NCI-H748 (cell line): ENCODE measurements at regions not wholly inside any gene's neighbourhood (a gene's known extent, or its start where the extent isn't known, plus 50 kb on each side); places are given as distances from the start of the nearest gene placed in this dataset.

Experiments used
- DNase-seq: peaks from one replicate; lab custom pipeline; 2025; ENCODE audit not compliant: unreplicated experiment; lab: John Stamatoyannopoulos, UW

DNA sequence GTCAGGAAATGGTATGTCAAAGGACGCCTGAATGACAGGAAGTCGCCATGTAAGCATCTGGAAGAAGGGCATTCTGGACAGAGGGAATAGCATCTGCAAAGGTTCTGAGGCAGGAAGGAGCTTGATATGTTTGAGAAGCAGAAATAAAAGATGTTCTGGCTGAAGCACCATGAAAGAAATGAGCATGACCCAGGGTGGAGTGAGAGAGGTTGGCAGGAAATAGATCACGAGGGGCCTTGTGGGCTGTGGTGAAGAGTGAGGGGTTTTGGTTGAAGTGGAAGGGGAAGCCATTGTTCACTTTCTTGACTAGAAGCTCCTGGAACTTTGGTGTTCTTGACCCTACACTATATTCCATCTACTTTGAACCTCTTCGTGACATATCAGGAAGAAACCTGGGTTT lies 99.4 kb upstream of the PARP11 start:
- no peak for DNase-seq

DNA sequence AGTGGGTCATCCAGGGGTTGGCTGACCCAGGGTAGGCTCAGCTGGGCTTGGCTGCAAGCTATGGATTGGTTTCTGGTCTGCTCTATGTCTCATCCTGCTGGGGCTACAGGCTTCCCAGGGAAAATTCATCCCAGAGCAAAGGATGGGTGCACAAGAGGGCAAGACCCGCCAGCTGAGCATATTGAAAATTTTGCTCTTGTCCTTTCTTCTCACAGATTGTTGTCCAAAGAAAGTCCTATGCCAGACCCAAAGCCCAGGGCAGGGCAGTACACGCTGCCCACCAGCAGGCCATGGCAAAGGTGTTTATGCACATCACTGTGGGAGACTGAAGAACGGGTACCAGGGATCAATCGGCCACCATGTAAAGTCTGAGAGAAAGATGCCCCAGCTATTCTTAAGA lies 95.3 kb upstream of the PARP11 start:
- no peak for DNase-seq

DNA sequence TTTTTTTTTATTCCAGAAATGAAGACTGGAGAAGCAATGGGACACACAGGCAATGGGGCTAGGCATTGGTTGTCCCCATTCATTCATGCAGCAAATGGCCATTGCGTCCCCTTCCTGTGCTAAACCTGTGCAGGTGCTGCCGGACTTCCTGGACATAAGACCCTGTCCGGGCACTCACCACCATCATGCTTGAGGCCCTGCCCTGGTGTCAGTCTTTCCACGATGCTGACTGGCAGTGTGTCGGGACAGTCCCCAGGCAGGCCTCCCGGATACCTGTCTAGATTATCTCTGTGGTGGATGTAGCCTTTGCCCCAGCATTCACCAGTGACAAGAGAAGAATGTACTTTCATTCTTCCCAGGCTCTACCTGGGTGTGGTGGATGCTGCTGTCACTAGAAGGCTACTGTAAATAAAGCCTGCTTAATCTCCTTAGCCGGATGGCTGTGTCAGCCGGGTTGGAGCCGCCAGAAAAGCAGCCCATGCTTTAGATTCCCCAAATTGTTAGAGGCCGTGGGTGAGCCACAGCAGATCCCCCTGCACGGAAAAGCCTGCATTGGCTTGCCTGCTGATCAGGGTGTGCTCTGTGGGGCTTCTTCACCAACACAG lies 94.5 kb upstream of the PARP11 start:
- DNase-seq: no peak

DNA sequence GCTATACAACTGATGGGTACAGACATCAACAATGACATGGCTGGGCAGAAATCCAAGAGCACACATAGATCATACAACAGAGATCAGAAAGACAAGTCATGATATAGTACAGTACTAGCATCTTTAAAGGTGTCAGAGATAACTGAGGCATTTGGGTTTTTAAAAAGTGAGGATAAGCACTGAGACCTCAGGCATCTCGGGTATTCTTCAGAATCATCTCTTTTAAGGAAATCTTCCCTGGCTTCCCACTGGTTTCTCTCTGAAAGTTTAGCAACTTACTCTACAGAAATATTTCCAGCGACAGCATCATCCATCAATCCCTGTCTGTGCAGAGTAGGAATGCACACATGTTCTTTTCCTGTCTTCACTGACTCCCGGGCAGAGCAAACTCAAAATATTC lies 93.2 kb upstream of the PARP11 start:
- no peak for DNase-seq

DNA sequence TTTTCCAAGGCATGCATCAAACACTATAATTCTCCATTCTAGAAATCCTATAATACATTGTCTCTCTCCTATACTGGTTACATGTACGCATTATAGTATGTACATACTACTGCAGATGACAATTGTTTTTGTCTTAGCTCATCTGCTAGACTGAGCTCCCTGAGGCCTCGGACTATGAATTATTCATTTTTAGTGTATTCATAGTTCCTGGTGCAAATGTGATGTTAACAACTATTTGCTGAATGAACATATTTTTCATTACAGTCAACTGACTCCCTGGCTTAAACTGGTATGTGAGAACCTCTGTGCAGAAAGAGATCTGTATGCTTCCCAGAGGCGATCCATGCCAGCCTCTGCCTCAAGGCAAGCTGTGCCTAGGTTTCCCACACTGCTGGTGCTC lies 91.8 kb upstream of the PARP11 start:
- DNase-seq: no peak

DNA sequence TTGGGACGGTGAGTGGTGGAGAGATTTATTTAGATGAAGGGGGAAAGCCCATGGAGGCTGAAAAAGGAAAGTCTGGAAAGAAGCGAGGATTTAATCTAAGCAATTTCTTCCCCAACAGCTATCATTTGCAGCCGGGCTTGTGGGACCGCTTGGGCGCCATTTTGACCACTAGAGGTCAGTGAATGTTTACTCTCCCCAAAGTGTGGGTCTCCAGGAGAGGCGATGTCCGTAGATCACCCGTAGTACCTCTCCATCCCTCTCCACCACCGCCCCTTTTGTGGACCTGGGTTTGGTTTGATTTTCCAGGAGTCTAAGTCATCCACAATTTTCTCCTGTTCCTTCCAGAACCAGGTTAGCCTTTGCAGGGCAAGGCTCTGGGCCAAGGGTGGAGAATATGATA lies 91.2 kb upstream of the PARP11 start:
- DNase-seq: no peak

DNA sequence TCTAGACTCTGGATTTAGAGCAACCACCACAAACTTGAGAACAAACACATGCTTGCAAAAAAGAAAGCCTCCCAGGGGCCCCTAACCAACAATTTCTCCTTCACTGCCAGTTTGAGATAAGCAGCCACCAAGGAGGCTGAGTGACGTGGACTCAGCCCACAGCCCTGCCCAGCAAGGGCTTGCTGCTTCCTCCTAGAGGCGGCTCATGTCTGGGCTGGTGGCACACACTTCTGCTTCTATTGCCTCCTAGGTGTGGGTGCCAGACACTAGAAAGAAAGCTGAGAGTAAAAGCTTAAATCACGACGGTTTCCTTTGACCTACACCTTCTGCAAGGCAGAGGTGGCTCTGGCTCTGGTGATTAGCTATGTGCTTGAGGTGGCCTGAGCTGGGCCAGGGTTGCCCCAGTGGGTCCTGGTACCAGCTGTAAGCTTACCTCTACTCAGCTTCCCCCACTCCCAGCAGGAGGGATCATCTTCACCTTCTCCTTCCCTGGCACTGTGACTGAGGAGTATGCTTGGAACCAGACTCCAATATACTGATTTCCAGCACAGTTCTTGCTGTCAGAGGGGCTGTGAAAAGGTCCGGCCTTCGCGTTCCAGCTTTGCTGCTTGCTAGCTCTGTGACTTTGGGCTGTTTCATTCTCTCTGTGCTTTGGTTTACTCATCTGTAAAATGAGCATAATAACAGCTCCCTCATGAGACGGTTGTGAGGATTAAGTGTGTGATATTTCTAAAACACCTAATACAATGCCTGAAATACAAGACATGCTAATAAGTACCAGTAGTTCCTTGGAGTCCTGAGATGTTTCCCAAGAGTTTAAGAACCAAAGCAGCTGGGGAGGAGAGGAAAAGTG lies 89.7 kb upstream of the PARP11 start:
- DNase-seq: no peak

DNA sequence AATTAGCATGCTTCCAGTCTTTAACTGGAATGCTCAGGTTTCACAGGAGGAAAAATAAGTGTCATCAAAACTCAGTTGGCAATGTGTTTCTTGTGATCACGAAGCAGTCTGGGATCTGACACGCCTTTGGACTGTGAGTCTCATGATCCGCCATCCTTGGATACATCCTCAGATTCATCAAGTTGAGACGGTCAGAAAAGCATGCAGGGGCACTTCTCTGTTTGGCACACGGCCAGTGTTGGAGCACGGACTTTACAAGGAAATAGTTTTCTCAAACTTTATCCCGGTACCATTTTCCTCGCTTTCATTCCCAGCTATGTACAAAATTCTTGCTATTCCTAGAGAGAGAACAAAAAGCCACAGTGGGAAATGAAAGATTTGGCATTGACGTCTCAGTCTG lies 88.4 kb upstream of the PARP11 start:
- no peak for DNase-seq

DNA sequence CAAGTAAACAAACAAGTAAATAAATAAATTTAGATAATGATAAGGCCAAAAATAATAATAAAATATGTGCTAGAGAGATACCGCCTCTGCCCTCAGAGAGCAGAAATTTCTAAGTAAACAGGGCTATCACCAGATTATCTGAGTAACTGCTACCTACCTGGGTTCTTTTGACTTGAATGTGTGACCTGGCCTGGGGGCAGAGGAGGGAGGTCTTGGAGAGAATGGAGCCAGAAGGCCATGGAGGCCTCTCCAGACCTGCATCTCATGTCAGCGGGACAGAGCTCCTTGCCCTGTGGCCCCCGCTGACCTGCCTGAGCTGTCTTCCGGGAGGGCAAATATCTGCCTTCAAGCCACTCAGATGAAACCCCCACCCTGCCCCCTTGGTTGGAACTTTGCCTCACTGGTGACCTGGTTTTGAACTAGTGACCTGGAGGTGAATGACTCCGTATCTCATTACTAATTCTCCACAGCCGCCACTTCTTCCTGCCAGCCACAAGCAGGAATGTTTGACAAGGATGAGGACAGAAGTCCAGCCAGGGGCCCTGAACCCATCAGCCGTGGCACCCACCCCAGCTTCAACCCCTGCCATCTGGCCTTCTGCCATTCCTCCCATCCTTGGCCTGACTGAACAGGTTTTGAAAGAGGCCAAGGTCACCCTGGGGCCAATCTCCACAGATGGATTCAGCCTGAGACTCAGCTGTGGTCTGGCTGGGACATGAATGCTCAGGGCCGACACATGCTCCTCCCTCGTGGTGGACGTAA lies 86.8 kb upstream of the PARP11 start:
- no peak for DNase-seq

DNA sequence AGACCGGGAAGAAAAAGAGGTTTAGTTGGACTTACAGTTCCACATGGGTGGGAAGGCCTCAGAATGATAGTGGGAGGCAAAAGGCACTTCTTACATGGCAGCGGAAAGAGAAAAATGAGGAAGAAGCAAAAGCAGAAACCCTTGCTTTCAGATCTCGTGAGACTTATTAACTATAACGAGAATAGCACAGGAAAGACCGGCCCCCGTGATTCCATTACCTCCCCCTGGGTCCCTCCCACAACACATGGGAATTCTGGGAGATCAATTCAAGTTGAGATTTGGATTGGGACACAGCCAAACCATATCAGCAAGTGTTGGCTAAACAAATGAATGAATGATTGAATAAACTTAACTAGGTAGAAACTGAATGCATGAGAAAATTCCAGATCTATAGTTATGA lies 85.3 kb upstream of the PARP11 start:
- DNase-seq: no peak

DNA sequence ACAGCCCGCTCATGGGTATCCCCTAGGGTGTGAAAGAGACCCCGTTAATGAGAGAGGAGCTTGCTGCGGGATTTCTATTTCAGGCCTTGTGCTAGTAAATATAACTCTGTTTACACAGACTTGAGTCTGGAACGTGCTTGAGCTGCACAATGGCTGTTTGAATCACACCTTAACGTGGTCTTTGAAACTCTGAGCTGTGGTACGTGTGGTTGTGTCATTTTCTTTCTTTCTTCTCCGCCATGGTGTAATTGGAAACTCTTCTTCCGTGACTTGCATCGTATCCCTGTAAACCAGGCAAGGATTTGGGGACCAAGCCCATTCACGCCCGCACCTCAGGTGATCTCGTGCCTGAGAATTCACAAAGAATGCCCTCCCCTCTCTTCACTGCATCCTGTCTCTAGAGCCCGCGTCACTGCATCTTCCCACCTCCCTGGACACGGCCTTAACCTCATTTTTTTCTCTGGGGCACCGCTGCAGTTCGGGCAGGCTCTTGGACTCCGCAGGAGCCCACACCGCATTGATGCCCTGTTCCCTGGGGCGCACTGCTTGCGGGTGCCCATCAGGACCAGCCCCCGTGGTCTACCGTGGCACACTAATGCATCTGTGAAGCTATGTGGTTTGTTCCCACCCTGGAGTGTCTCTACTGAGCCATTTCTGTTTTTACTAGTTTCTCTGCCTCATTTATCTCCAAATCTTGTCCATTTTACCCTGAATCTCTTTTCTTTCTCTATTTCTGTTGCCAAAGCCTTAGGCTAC lies 78.4 kb upstream of the PARP11 start:
- DNase-seq: peak; percentile 3

DNA sequence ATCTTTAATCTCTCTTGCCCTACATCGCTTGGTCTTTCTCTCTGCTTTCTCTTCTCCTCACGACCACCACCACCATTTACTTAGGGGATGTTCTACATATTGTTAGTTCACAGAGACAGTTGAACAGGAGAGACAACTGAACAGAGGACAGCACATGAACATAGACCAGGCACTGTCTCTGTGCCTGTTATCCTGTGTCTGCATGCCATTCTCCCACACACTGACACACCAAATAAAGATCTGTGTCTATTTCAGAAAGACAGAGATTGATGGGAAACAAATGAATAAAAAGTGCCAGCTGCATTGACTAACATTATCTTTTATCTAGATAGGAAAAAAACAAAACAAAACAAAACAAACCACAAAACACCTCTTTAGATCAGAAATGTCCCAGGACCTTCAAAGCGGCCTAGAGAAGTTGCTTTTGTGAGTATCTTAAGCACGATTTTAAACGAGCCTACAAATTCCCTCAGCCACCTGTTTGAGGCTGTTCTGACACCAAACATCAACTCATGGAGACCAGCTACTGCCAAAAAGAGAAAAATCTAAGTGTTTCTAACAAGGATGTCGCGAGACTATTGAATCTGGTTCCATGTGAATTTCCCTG lies 77.6 kb upstream of the PARP11 start:
- no peak for DNase-seq

DNA sequence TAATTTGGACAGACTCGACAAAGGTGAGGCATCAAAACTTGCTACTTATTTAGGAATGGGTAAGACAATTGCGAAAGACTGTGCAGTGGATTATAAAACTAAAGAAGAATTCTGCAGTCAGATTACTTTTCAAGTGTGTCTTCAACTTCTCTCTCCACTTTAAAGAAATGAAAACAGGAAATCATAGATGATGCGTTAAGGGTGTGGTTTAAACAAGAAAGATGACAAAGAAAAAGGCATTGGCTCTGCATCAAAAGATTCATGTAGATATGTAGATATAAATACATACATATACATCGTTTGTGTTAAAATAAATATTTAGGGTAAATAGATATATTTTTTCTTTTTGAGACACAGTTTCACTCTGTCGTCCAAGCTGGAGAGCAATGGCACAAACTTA lies 74.6 kb upstream of the PARP11 start:
- no peak for DNase-seq

DNA sequence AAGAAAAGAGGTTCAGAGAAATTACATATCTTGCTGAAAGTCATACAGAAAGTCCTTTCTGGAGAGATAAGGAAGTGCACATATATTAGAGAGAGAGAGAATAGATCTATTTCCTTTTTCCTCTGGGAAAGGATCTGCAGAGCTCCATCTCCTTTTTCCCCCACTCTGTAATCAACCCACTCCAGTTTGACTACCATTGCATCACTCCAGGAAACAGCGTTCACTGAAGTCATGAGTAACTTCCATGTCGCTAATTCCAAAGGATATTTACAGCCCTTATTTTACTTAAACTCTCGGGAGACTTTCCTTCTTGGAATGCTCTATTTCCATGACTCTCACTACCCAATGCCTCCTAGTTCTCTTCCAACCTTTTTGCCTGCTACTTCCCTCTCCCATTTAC lies 72.5 kb upstream of the PARP11 start:
- no peak for DNase-seq

DNA sequence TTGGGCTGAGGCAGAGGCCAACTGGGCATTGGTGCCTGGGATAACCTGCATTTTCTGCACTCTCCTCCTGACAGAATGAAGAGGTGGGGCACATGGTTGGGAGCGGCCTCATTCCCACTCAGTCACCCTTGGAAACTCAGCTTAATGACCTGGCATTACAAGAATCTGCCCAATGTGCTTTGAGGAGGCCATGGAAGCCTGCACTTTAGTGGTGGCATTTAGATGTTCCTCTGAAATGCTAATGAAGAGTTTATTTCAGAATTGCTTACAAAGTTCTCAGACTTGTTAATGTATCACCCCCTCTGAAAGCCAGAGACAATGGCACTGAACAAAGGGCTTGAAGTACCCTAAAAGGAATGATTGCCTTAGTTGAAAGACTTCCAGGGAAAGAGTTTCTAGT lies 71.4 kb upstream of the PARP11 start:
- no peak for DNase-seq

DNA sequence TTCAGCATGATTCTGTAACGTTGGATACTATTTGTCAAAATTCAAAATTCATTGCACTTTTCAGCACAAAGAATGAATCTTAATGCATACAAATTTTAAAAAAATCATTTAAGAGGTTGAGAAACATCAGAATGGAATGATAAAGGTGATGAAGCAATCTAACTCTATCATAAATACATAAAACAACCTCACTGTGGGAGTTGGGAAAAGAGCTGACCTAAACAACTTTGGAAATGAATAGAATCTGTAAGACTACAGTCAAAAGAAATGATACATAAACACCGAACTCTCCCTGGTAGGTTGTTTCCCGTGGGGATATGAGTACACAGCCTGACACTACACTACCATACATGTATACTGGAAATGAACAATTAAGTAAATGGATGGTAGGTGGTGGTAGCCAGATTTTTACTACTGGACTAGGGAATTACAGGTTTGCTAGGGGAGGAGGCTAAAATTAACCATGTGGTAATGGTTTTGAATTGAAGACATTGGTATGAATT lies 64.9 kb upstream of the PARP11 start:
- no peak for DNase-seq

DNA sequence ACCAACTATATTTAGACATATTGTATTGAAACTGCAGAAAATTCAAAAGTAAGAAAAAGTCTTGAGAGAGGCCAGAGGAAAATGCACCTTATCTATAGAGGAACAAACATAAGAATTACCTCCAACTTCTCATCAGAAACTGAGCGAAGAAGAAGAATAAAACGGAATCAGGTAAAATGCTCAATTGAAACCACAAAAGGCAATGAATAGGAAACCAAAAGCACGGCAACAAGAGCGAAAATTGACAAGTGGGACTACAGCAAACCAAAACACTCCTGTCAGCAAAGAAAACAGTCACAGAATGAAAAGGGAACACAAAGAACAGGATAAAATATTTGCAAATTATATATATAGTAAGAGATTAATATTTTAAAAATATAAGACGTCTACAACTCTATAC lies 61.9 kb upstream of the PARP11 start:
- DNase-seq: no peak

DNA sequence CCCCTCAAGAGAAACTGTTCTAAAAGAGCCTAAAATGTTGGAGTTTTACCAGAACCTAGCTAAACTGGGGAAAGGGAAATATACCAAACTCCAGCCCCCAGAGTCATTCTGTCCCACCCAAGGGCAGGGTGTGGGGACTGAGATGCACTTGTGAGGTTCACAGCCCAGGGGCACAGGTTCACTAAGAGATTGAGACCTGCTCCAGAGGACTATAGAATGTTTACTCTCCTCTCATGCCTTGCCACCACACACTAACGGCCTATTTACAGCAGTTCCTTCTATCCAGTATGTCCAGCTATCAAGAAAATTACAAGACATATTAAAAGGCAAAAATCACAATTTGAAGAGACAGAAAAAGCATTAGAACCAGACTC lies 60.6 kb upstream of the PARP11 start:
- no peak for DNase-seq

DNA sequence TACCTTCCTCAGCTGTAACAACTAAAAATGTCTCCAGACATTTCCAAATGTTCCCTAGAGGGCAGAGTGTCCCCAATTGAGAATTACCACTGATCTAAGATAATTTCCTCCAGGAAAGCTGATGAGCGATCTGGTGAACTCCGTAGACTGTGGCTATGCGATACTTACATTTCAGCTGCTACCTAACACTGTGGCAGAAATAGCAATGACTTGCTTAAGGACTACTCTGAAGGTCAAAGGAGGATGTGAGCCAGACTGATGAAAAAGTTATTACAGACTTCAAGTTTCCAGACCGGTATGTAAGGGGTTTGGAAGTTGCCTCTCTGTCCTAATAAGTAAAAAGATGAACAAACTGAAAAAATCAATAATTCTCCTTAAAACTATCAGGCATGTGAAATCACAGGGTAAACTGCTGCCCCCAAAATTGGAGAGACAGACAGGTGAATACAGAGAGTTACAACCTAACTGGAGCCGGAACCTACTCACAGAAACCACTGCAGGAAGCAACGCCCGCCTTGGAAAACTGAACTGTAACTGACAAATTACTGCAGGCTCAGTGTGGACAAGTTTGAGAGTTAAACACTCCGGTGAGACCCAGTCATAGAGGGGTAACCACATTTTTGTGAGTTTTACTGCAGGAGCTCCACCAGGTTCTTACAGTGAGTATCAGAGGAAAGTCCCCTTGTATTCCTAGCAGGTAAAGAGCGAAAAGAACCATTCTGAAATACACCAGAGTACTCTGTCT lies 60.0 kb upstream of the PARP11 start:
- DNase-seq: no peak

DNA sequence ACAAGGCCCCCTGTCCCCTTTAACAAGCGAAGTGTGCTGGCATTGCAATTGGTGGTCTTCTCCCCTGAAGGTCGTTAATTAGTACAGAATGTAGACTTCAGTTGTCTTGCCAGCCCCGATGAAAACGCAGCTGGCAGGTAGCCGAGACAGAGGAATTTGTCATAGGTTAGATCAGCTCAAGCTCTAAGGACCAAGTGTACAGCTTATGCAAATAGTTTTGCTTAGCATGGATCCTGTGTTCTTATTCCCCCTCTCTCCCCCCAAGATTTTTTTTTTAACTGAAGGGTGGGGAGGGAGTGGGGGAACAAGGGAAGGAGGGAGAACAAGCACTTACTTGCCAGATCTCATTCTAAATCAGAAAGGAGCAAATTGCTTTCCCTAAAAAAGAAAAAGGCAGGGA lies 58.6 kb upstream of the PARP11 start:
- DNase-seq: no peak
